GM21423 (cell line): ENCODE measurements at regions not wholly inside any gene's neighbourhood (a gene's known extent, or its start where the extent isn't known, plus 50 kb on each side); places are given as distances from the start of the nearest gene placed in this dataset.
A peak's percentile ranks its signal among the peaks of the same experiment; 100 is the strongest.

ENCODE experiments used
- ATAC-seq: cut with Tn5 transposase; IDR thresholded peaks from one replicate; pipeline ENCODE4 v1.9.1; 2021; ENCODE audit warnings: mild to moderate bottlenecking, moderate library complexity; ENCODE audit not compliant: unreplicated experiment

- ATAC-seq = no peak
Observed at GRCh38 chr9:82367929-82368328, 379.4 kb downstream of the SPATA31D1 start.

- ATAC-seq = no peak
Observed at GRCh38 chr9:82369251-82369945, 380.8 kb downstream of the SPATA31D1 start.

- no peak for ATAC-seq
Observed at GRCh38 chr9:82375041-82375440, 386.5 kb downstream of the SPATA31D1 start.

- ATAC-seq = no peak
Observed at GRCh38 chr9:82376677-82377232, 388.2 kb downstream of the SPATA31D1 start.

GRCh38 chr9:82382887-82383616 is 394.5 kb downstream of the SPATA31D1 start:
- no peak for ATAC-seq

GRCh38 chr9:82385633-82386032 is 397.1 kb downstream of the SPATA31D1 start:
- no peak for ATAC-seq

- no peak for ATAC-seq
Observed at GRCh38 chr9:82397534-82397933, 409.0 kb downstream of the SPATA31D1 start.

- no peak for ATAC-seq
Observed at GRCh38 chr9:82404196-82404870, 415.8 kb downstream of the SPATA31D1 start.

GRCh38 chr9:82404881-82405280 is 416.3 kb downstream of the SPATA31D1 start:
- ATAC-seq = no peak

- no peak for ATAC-seq
Observed at GRCh38 chr9:82406456-82407085, 418.0 kb downstream of the SPATA31D1 start.

- peak; percentile 88 for ATAC-seq
Observed at GRCh38 chr9:82410306-82410705, 421.7 kb downstream of the SPATA31D1 start.

- ATAC-seq = peak; percentile 12
Observed at GRCh38 chr9:82410866-82411265, 422.3 kb downstream of the SPATA31D1 start.

- no peak for ATAC-seq
Observed at GRCh38 chr9:82412586-82413305, 424.2 kb downstream of the SPATA31D1 start.

GRCh38 chr9:82417501-82417900 is 428.9 kb downstream of the SPATA31D1 start:
- ATAC-seq = no peak

- ATAC-seq = no peak
Observed at GRCh38 chr9:82418334-82418733, 429.8 kb downstream of the SPATA31D1 start.

GRCh38 chr9:82419696-82420486 is 431.3 kb downstream of the SPATA31D1 start:
- no peak for ATAC-seq

- no peak for ATAC-seq
Observed at GRCh38 chr9:82421498-82421897, 432.9 kb downstream of the SPATA31D1 start.

- ATAC-seq = no peak
Observed at GRCh38 chr9:82423700-82424099, 435.1 kb downstream of the SPATA31D1 start.

GRCh38 chr9:82424599-82425120 is 436.1 kb downstream of the SPATA31D1 start:
- ATAC-seq = no peak
